Heart left ventricle (tissue), 13 donors: ENCODE measurements at regions not wholly inside any gene's neighbourhood (a gene's known extent, or its start where the extent isn't known, plus 50 kb on each side); places are given as distances from the start of the nearest gene placed in this dataset.

Experiments
- CTCF ChIP-seq, 12 donors: fragments of 200-600 bp; sonication (generic) in 4 of 12; IDR thresholded peaks; one replicate each; pipeline versions ENCODE4 v1.5.0 to v1.8.0; 2018 to 2022; ENCODE audit warnings: antibody characterized with exemption in 12 of 12, mild to moderate bottlenecking in 5 of 12
- POLR2A ChIP-seq, 2 donors: fragments of 450-650 bp; IDR thresholded peaks; one replicate each; pipeline ENCODE4 v1.6.1; 2017; ENCODE audit warnings: antibody characterized with exemption in 2 of 2, mild to moderate bottlenecking in 2 of 2, moderate library complexity in 2 of 2
- donor health status: ischemic (EF 13 %, LVEDD 7.1; RV severe dilation, severe dysfunction).
- donor health status: DM: no; HTN: yes; CAD: no.
- donor health status: DM: no; HTN: no; CAD: no.
- donor health status: ischemic (EF 25% LVEDD 6.9; RV normal size, moderate dysfunction).
- donor health status: ischemic (EF 25% LVEDD 5.7; RV mildly dilated, moderate dysfunction).
- donor health status: ischemic (EF 35%, LVEDD 5.7; RV mildly dilated, moderate dysfunction).
- donor health status: nonischemic (EF 11% LVEDD 7.7; RV severe dilation, severe dysfunction).
- donor health status: DM: yes; HTN: yes; CAD: no.
- donor health status: PGD.
- donor health status: ischemic (EF 29% LVEDD 5.4; RV normal size, mild dysfunction).
- donor health status: nonischemic (EF 23%, LVEDD 6.1; RV moderate dilation, normal function).

GRCh38 chr6:147071776-147072175 is 132.4 kb upstream of the STXBP5 start:
- no peak for TF ChIP-seq CTCF (IDR thresholded peaks at IDR 0.05)
- no peak for TF ChIP-seq POLR2A (IDR thresholded peaks at IDR 0.05)
